HUDEP-2 (cell line): ENCODE measurements at regions not wholly inside any gene's neighbourhood (a gene's known extent, or its start where the extent isn't known, plus 50 kb on each side); places are given as distances from the start of the nearest gene placed in this dataset.

ENCODE experiments used
- DNase-seq, 76 experiments: peaks; one replicate each; lab custom pipeline; 2025; ENCODE audit not compliant: unreplicated experiment in 76 of 76; lab: John Stamatoyannopoulos, UW

GRCh38 chr3:124679048-124679638 is 51.1 kb upstream of the UMPS start:
- no peak for DNase-seq
